GM18951 (cell line): ENCODE measurements at regions not wholly inside any gene's neighbourhood (a gene's known extent, or its start where the extent isn't known, plus 50 kb on each side); places are given as distances from the start of the nearest gene placed in this dataset.

Experiments
- POLR2A ChIP-seq: IDR thresholded peaks from 4 replicates; pipeline ENCODE4 v1.6.1; 2011; ENCODE audit warnings: mild to moderate bottlenecking; ENCODE audit not compliant: insufficient read length, insufficient read depth; ENCODE audit errors: extremely low read depth
- in situ Hi-C: fragments of 300-500 bp; cut with MboI; formaldehyde crosslinking; loops from one replicate; pipeline ENCODE4 v1.12.0; 2022; ENCODE audit warnings: low sequenced_read_pairs, mixed read lengths, inconsistent platforms; ENCODE audit not compliant: unreplicated experiment

DNA sequence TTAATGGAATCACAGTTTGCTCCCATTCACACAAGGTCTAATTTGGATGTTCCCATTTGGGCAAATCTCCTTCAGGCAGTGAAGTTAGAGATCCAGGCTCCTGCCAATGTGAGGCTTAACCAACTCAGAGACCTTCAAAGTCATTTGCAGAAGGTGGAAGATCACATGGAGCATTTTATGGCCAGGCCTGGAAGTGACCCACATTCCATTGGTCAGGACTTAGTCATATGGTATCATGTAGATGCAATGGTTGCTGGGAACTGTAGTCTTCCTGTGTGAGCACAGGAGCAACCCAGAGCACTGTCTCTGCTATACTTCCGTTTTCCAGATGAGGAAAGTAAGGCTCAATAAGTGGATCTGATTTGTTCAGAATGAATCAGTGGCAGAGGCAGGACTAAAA lies 292.7 kb upstream of the SMARCA2 start:
- TF ChIP-seq POLR2A = no peak
- in situ Hi-C loops = loop anchor here (10.0 kb wide), 1 partner anchor 352 kb away; no protein-coding TSS in a partner anchor

- TF ChIP-seq POLR2A = no peak
- in situ Hi-C loops = loop anchor here (10.0 kb wide), 1 partner anchor 351 kb away; no protein-coding TSS in a partner anchor
Measured at GRCh38 chr9:1723522-1724015, 291.6 kb upstream of the SMARCA2 start.

DNA sequence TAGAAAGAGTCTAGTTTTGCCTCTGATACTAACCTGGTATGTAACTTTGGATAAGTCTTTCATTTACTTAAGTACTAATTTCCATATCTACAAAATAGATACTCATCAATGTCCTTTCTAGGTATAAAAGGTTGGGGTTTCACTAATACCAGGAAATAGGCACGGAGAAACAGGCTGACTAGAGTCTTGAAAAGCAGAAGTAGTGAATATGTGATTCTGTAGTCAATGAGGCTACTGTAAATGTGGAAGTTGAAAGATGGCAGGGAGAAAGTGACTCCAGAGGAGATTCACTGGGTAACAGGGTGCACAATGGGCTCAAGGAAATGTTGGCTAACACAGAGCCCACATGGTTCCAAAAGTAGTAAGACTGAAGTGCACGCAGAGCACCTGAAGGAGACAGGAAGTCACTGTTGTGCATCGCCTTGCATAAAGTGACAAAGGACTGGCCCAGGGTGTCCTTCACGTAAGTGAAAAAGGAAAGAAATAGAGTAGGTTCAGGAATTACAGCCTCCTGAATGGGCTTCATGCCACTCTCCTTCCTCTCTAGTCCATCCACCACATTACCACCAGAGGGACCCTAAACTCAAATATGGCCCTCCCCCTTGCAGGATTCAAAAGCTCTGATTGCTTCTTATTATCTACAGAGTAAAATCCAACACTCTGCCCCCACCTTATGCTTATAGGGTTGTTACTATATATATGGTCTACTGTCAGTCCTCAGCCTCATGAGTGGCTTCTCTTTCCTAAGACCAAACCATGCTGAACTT lies 288.0 kb upstream of the SMARCA2 start:
- in situ Hi-C loops = loop anchor here (10.0 kb wide), 1 partner anchor 348 kb away; no protein-coding TSS in a partner anchor
- TF ChIP-seq POLR2A = no peak

DNA sequence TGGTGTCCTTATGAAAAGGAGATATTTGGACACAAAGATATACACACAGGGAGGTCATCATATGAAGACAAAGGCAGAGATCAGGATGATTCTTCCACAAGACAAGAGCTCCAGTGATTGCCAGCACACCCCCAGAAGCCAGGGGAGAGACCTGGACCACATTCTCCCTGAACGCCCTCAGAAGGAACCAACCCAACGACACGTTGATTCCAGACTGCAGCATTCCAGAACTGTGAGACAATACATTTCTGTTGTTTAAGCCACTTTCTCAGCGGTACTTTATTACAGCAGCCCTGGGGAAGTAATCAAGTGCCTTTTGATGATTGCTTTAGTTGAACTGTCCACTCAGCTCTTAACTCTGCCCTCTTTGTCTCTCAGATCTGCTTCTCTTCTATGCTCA lies 285.5 kb upstream of the SMARCA2 start:
- in situ Hi-C loops = loop anchor here (10.0 kb wide), 2 partner anchors 215 to 345 kb away; no protein-coding TSS in a partner anchor
- no peak for TF ChIP-seq POLR2A

DNA sequence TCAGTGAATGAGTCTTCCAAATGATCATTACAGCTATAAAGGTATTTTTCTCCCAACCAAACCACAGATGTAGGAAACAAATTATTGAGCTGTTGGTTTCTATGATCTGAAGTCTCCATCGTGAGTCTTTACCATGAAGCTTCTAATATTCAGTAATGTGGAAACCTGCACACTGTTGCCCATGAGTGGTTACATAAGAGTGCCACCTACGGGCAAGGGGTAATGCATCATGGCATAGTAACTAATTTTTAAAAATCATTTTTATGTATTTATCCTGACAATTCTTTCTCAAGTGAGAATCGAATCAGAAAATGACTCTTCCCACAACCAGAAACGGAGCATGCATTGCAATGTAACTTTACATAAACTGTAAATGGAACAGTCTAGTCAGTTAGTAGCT lies 282.5 kb upstream of the SMARCA2 start:
- in situ Hi-C loops = loop anchor here (10.0 kb wide), 1 partner anchor 212 kb away; no protein-coding TSS in a partner anchor
- no peak for TF ChIP-seq POLR2A

GRCh38 chr9:1738511-1739100 lies 276.5 kb upstream of the SMARCA2 start:
- in situ Hi-C loops = loop anchor here (10.0 kb wide), 1 partner anchor 206 kb away; no protein-coding TSS in a partner anchor
- TF ChIP-seq POLR2A = no peak

GRCh38 chr9:1743121-1743960 lies 271.8 kb upstream of the SMARCA2 start:
- no peak for TF ChIP-seq POLR2A
- in situ Hi-C loops = no loop called here

DNA sequence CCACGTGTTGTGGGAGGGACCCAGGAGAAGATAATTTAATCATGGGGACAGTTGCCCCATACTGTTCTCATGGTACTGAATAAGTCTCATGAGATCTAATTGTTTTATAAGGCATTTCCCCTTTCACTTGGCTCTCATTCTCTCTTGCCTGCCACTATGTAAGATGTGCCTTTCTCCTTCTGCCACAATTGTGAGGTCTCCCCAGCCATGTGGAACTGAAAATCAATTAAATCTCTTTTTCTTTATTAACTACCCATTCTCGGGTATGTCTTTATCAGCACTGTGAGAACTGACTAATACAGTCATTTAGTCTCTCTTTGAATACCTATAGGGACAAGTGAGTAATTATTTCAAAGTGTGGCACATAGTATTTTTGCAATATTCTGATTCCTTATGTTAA lies 269.2 kb upstream of the SMARCA2 start:
- in situ Hi-C loops = no loop called here
- TF ChIP-seq POLR2A = no peak

DNA sequence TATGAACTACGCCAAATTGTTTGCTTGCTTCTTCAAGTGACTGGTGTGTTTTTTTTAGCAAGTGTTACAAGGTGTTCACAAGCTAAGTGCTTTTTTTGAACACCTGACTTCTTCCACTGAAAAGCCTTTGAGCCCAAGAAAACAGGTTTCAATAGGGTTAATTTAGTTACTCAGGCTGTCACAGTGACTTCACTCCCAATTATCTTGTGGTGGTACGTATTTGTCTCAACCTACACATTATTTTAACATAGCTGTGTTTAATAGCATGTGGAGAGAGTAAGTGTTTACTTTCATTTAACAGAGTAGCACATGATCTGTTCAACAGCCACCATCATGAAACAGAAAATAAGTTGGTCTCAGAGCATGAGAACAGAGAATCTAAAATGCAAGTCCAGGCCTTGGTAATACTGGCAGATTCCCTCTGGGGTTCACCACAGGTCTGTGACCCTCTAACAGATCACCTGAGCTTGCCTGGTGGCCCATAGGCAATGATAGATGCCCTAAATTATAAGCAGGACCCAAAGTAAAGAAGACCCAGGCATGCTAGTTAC lies 267.7 kb upstream of the SMARCA2 start:
- in situ Hi-C loops = no loop called here
- no peak for TF ChIP-seq POLR2A

- no peak for TF ChIP-seq POLR2A
- in situ Hi-C loops = no loop called here
Measured at GRCh38 chr9:1748407-1748806, 266.7 kb upstream of the SMARCA2 start.

DNA sequence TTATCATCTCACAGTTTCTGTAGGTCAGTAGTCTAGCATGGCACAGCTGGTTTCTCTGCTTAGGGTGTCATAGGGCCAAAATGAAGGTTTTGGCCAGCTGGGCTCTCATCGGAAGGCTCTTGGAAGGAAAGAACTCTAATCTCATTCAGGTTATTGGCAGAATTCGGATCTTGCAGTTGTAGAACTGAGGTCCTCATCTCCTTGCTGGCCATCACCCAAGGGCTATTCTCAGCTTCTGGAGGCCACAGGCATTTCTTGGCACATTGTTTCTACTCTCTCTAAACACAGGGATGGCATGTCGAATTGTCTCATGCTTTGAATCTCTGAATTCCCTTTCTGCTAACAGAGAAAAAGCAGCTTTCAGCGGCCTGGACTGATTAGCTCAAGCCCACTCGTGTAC lies 258.0 kb upstream of the SMARCA2 start:
- in situ Hi-C loops = no loop called here
- TF ChIP-seq POLR2A = no peak

- TF ChIP-seq POLR2A = no peak
- in situ Hi-C loops = no loop called here
Measured at GRCh38 chr9:1759009-1759408, 256.1 kb upstream of the SMARCA2 start.
